DOHH2 (cell line): ENCODE measurements at regions not wholly inside any gene's neighbourhood (a gene's known extent, or its start where the extent isn't known, plus 50 kb on each side); places are given as distances from the start of the nearest gene placed in this dataset.

Experiments
- H3F3A ChIP-seq: fragments of 200-600 bp; sonication (generic), shearing (Covaris generic); 2 replicates; pipeline ENCODE4 v1.6.0; 2016; ENCODE audit warnings: antibody characterized with exemption, mild to moderate bottlenecking; ENCODE audit not compliant: control insufficient read depth, insufficient read depth
- H3K27ac ChIP-seq: fragments of 200-600 bp; sonication (generic); 2 replicates; pipeline ENCODE4 v1.5.1; 2014; ENCODE audit warnings: low read depth, mild to moderate bottlenecking, low read length, moderate library complexity
- H3K27me3 ChIP-seq: fragments of 200-600 bp; sonication (generic); 2 replicates; pipeline ENCODE4 v1.6.1; 2014; ENCODE audit warnings: mild to moderate bottlenecking, low read length, mixed read lengths; ENCODE audit not compliant: control insufficient read depth
- H3K36me3 ChIP-seq: fragments of 200-600 bp; sonication (generic); 2 replicates; pipeline ENCODE4 v1.6.1; 2014; ENCODE audit warnings: mild to moderate bottlenecking, low read length, moderate library complexity, mixed read lengths; ENCODE audit not compliant: control insufficient read depth
- H3K4me1 ChIP-seq: fragments of 200-600 bp; sonication (generic); 2 replicates; pipeline ENCODE4 v1.6.1; 2014; ENCODE audit warnings: mild to moderate bottlenecking, low read length, mixed read lengths; ENCODE audit not compliant: control insufficient read depth
- H3K4me2 ChIP-seq: fragments of 200-600 bp; sonication (generic); 2 replicates; pipeline ENCODE4 v1.6.0; 2014; ENCODE audit warnings: mild to moderate bottlenecking, low read length, moderate library complexity
- H3K4me3 ChIP-seq: fragments of 200-600 bp; sonication (generic); 2 replicates; pipeline ENCODE4 v1.5.1; 2014; ENCODE audit warnings: mild to moderate bottlenecking, low read length, mixed read lengths
- H3K79me2 ChIP-seq: fragments of 200-600 bp; sonication (generic); 2 replicates; pipeline ENCODE4 v1.6.1; 2014; ENCODE audit warnings: mild to moderate bottlenecking, low read length, mixed read lengths; ENCODE audit not compliant: control insufficient read depth
- H3K9me2 ChIP-seq: fragments of 200-600 bp; sonication (generic); replicated peaks from 2 replicates; pipeline ENCODE4 v1.6.1; 2014; ENCODE audit warnings: mild to moderate bottlenecking, low read length, mixed read lengths; ENCODE audit not compliant: control insufficient read depth
- H3K9me3 ChIP-seq: fragments of 200-600 bp; sonication (generic); 2 replicates; pipeline ENCODE4 v1.6.1; 2014; ENCODE audit warnings: antibody characterized with exemption, low read length, mixed read lengths; ENCODE audit not compliant: control insufficient read depth, insufficient read depth
- H4K20me1 ChIP-seq: fragments of 200-600 bp; sonication (generic); 2 replicates; pipeline ENCODE4 v1.6.0; 2014; ENCODE audit warnings: low read depth, mild to moderate bottlenecking, antibody characterized with exemption, low read length, moderate library complexity; ENCODE audit not compliant: control insufficient read depth, insufficient read depth
- EZH2phosphoT487 ChIP-seq: fragments of 200-600 bp; sonication (generic); IDR thresholded peaks from 2 replicates; pipeline ENCODE4 v1.6.1; 2017; ENCODE audit warnings: borderline replicate concordance, mild to moderate bottlenecking, antibody characterized with exemption, low read length, moderate library complexity, mixed read lengths
- TF ChIP-seq, protein P1 (sequence below): fragments of 200-600 bp; sonication (generic); IDR thresholded peaks from one replicate; pipeline ENCODE4 v1.5.1; 2014; ENCODE audit warnings: antibody characterized with exemption, mild to moderate bottlenecking, low read depth, low read length; ENCODE audit not compliant: poor library complexity, severe bottlenecking

DNA sequence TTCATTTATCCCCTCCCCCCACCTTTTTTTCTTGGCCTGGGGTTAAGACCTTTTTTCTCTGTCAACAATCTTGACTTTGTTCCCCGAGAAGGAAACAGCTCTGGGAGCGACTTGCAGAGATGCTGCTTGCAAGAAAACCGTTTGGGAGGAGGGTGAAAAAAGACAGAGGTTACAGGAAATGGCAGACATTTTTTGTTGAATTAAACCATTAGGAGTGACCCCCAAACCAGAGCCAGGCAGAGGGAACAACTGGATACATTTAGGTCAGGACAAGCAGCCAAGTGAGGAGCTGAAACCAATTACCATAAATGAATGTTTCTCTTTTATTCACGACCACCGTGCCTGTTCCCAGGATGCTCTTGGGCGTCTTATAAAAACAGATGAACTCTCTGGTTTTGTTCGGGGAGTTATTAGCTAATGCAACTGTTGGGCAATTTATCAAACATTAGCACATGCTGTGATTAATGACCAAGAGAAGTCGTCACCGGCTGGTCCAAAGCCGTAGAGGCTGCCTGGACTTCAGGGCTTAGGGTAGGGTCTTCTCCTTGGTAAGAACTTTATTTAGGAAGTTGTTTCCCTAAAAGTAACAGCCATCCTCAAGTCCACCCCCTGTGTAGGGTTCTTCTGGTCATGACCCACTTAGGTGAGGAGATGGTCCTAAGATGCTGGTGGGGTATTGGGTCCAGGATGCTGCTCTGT, 141.0 kb downstream of the FOXD2 start:
- no peaks in the 10 kb centered on the region for H3F3A ChIP-seq
- H4K20me1 ChIP-seq = no peaks in the 10 kb centered on the region
- TF ChIP-seq, protein P1, sequence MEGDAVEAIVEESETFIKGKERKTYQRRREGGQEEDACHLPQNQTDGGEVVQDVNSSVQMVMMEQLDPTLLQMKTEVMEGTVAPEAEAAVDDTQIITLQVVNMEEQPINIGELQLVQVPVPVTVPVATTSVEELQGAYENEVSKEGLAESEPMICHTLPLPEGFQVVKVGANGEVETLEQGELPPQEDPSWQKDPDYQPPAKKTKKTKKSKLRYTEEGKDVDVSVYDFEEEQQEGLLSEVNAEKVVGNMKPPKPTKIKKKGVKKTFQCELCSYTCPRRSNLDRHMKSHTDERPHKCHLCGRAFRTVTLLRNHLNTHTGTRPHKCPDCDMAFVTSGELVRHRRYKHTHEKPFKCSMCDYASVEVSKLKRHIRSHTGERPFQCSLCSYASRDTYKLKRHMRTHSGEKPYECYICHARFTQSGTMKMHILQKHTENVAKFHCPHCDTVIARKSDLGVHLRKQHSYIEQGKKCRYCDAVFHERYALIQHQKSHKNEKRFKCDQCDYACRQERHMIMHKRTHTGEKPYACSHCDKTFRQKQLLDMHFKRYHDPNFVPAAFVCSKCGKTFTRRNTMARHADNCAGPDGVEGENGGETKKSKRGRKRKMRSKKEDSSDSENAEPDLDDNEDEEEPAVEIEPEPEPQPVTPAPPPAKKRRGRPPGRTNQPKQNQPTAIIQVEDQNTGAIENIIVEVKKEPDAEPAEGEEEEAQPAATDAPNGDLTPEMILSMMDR = no peak
- no peak for TF ChIP-seq EZH2phosphoT487
- peaks cover 17% of the 10 kb centered on the region for H3K27me3 ChIP-seq
- no peaks in the 10 kb centered on the region for H3K36me3 ChIP-seq
- H3K27ac ChIP-seq = no peak overlapping the region
- no peaks in the 10 kb centered on the region for H3K9me3 ChIP-seq
- H3K4me1 ChIP-seq = no peaks in the 10 kb centered on the region
- no peak overlapping the region for H3K4me3 ChIP-seq
- no peak overlapping the region for H3K4me2 ChIP-seq
- H3K9me2 ChIP-seq = no peaks in the 10 kb centered on the region
- no peaks in the 10 kb centered on the region for H3K79me2 ChIP-seq

DNA sequence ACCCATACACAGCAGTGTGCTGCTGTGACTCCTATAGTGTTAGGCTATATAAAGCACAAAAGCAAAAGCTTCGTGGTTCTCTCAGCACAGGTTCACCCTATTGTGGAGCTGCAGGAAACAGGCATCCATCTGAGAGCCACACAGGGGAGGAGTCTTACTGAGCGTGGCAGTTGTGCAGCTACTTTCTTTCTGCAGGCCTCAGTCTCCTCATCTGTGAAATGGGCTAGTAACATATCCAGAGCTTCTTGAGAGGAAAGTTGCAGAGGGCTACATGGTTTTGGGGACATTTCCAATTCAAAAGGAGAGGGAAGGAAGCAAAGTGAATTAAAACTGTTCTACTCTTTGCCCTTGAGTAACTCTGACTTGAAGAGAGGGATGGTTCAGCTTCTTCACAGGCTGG, 142.0 kb downstream of the FOXD2 start:
- no peak overlapping the region for H3K4me3 ChIP-seq
- no peaks in the 10 kb centered on the region for H3K9me3 ChIP-seq
- no peaks in the 10 kb centered on the region for H3K79me2 ChIP-seq
- H3K9me2 ChIP-seq = no peaks in the 10 kb centered on the region
- no peak overlapping the region for H3K27ac ChIP-seq
- H3K4me2 ChIP-seq = no peak overlapping the region
- no peaks in the 10 kb centered on the region for H3K4me1 ChIP-seq
- H4K20me1 ChIP-seq = no peaks in the 10 kb centered on the region
- H3F3A ChIP-seq = no peaks in the 10 kb centered on the region
- H3K27me3 ChIP-seq = peaks cover 17% of the 10 kb centered on the region
- TF ChIP-seq, protein P1 = no peak
- no peak for TF ChIP-seq EZH2phosphoT487
- no peaks in the 10 kb centered on the region for H3K36me3 ChIP-seq

DNA sequence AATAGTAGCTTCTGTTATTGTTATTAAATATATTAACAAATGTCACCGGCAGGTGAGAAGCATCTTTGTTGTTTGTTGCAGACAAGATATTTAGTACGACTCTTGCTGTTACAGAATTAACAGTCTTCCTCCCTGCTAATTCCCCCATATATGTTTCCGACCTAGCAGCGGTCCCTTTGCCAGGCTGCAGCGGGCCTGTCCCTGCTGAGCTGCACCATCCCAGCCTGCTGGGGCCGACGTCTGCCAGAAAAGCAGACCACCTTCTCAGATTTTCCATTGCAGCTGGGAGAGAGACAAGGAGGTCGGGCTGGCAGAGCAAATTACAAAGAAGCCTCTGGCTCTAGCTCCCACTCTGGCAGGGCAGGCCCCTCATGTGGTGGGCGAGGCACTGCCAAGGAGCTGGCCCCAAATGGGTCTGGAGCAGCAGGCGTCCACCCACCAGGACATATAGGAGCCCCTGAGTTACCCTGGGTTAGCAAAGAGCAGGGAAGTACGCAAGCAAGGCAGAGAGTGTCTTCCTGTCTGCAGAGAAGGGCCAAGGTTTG, 142.7 kb downstream of the FOXD2 start:
- TF ChIP-seq, protein P1 = no peak
- no peak for TF ChIP-seq EZH2phosphoT487
- Histone ChIP-seq H3K36me3 (no peaks in the 10 kb centered on the region), H3F3A (no peaks in the 10 kb centered on the region), H3K4me1 (no peaks in the 10 kb centered on the region), H3K4me3 (no peak overlapping the region), H3K79me2 (no peaks in the 10 kb centered on the region), H3K27ac (no peak overlapping the region), H3K9me3 (no peaks in the 10 kb centered on the region), H3K27me3 (peaks cover 17% of the 10 kb centered on the region), H3K4me2 (no peak overlapping the region), H3K9me2 (no peaks in the 10 kb centered on the region), H4K20me1 (no peaks in the 10 kb centered on the region)
